Liver (tissue), 8 donors: ENCODE measurements at regions not wholly inside any gene's neighbourhood (a gene's known extent, or its start where the extent isn't known, plus 50 kb on each side); places are given as distances from the start of the nearest gene placed in this dataset.
A peak's percentile ranks its signal among the peaks of the same experiment; 100 is the strongest.

Source experiments
- DNase-seq: peaks from one replicate; pipeline ENCODE4 v3.0.0-alpha.2; 2017; ENCODE audit warnings: low spot score
- H3K27ac ChIP-seq, 2 donors: one replicate each; pipeline ENCODE4 v1.7.0; 2013; ENCODE audit warnings: inconsistent platforms in 2 of 2, low read length in 2 of 2, control low read depth in 1 of 2, low read depth in 1 of 2, mild to moderate bottlenecking in 1 of 2
- H3K27me3 ChIP-seq, 4 donors: one replicate each; pipeline versions ENCODE4 v1.6.1 to v1.7.0; 2013; ENCODE audit warnings: low read length in 3 of 4, inconsistent platforms in 1 of 4, mild to moderate bottlenecking in 1 of 4, moderate library complexity in 1 of 4; ENCODE audit not compliant: control insufficient read depth in 4 of 4, insufficient read depth in 4 of 4
- H3K36me3 ChIP-seq, 4 donors: one replicate each; pipeline versions ENCODE4 v1.6.1 to v1.7.0; 2013; ENCODE audit warnings: low read length in 3 of 4, mild to moderate bottlenecking in 3 of 4, low read depth in 1 of 4, moderate library complexity in 1 of 4; ENCODE audit not compliant: control insufficient read depth in 4 of 4, insufficient read depth in 3 of 4
- H3K4me1 ChIP-seq, 4 donors: one replicate each; pipeline versions ENCODE4 v1.6.1 to v1.7.0; 2013; ENCODE audit warnings: low read length in 3 of 4, mild to moderate bottlenecking in 3 of 4, moderate library complexity in 1 of 4; ENCODE audit not compliant: control insufficient read depth in 4 of 4, insufficient read depth in 4 of 4
- H3K4me3 ChIP-seq, 3 donors: one replicate each; pipeline versions ENCODE4 v1.6.1 to v1.7.0; 2013; ENCODE audit warnings: low read length in 3 of 3, control low read depth in 1 of 3, low read depth in 1 of 3, mild to moderate bottlenecking in 1 of 3
- H3K9ac ChIP-seq, 2 donors: one replicate each; pipeline ENCODE4 v1.7.0; 2013; ENCODE audit warnings: low read length in 2 of 2, mild to moderate bottlenecking in 2 of 2, moderate library complexity in 2 of 2, control low read depth in 1 of 2, low read depth in 1 of 2
- H3K9me3 ChIP-seq, 4 donors: one replicate each; pipeline versions ENCODE4 v1.6.1 to v1.7.0; 2013; ENCODE audit warnings: low read length in 3 of 4; ENCODE audit not compliant: control insufficient read depth in 4 of 4
- ATF3 ChIP-seq: IDR thresholded peaks from 2 replicates; pipeline ENCODE4 v1.6.1; 2016; ENCODE audit warnings: antibody characterized with exemption
- CTCF ChIP-seq: fragments of 150-350 bp; IDR thresholded peaks from 2 replicates; pipeline ENCODE4 v1.5.1; 2017; ENCODE audit warnings: improper control_type of control experiment, low read depth, low read length; ENCODE audit not compliant: missing input control
- EGR1 ChIP-seq, 2 donors: IDR thresholded peaks; 2 replicates each; pipeline ENCODE4 v1.6.1; 2016 to 2018; ENCODE audit warnings: antibody characterized with exemption in 2 of 2, low read depth in 2 of 2
- FOXA2 ChIP-seq: IDR thresholded peaks from 2 replicates; pipeline ENCODE4 v1.6.1; 2016; ENCODE audit warnings: antibody characterized with exemption
- GABPA ChIP-seq, 2 donors: IDR thresholded peaks in 1 of 2; conservative IDR thresholded peaks in 1 of 2; 2 replicates each; pipeline ENCODE4 v1.6.1; 2016; ENCODE audit warnings: antibody characterized with exemption in 2 of 2, mild to moderate bottlenecking in 1 of 2, moderate library complexity in 1 of 2
- HNF4A ChIP-seq, 2 donors: conservative IDR thresholded peaks; 2 replicates each; pipeline ENCODE4 v1.6.1; 2016; ENCODE audit warnings: antibody characterized with exemption in 2 of 2, mild to moderate bottlenecking in 2 of 2
- JUND ChIP-seq, 2 donors: IDR thresholded peaks; 2 replicates each; pipeline ENCODE4 v1.6.1; 2016; ENCODE audit warnings: antibody characterized with exemption in 2 of 2
- NR2F2 ChIP-seq: IDR thresholded peaks from 2 replicates; pipeline ENCODE4 v1.6.1; 2016; ENCODE audit warnings: antibody characterized with exemption
- RAD21 ChIP-seq, 2 donors: IDR thresholded peaks; 2 replicates each; pipeline ENCODE4 v1.6.1; 2016; ENCODE audit warnings: antibody characterized with exemption in 2 of 2, mild to moderate bottlenecking in 2 of 2
- RXRA ChIP-seq, 2 donors: IDR thresholded peaks; 2 replicates each; pipeline ENCODE4 v1.6.1; 2017 to 2018; ENCODE audit warnings: antibody characterized with exemption in 2 of 2, mild to moderate bottlenecking in 1 of 2
- SP1 ChIP-seq: IDR thresholded peaks from 2 replicates; pipeline ENCODE4 v1.6.1; 2018; ENCODE audit warnings: antibody characterized with exemption, mild to moderate bottlenecking
- TAF1 ChIP-seq: conservative IDR thresholded peaks from 2 replicates; pipeline ENCODE4 v1.6.1; 2016; ENCODE audit warnings: antibody characterized with exemption, mild to moderate bottlenecking
- YY1 ChIP-seq: IDR thresholded peaks from 2 replicates; pipeline ENCODE4 v1.6.1; 2016; ENCODE audit warnings: antibody characterized with exemption, mild to moderate bottlenecking
- WGBS: extraction: QIAGEN DNeasy Blood & Tissue Kit; methylation state at CpG from one replicate; pipeline ENCODE4 v1.1.7; 2013; 5-methylcytosine and 5-hydroxymethylcytosine counted together
- TF ChIP-seq, protein P1 (sequence below): IDR thresholded peaks from 2 replicates; pipeline ENCODE4 v1.6.1; 2016; ENCODE audit warnings: antibody characterized with exemption, mild to moderate bottlenecking
- TF ChIP-seq, protein P2 (sequence below): IDR thresholded peaks from 2 replicates; pipeline ENCODE4 v1.6.1; 2016; ENCODE audit warnings: antibody characterized with exemption
- TF ChIP-seq, protein P3 (sequence below): IDR thresholded peaks from 2 replicates; pipeline ENCODE4 v1.6.1; 2016; ENCODE audit warnings: antibody characterized with exemption
- donor health status: healthy.
- donor health status: healthy.
- donor health status: healthy.
- donor health status: healthy.
- donor health status: healthy.

GRCh38 chr7:128161466-128162125, 79.5 kb upstream of the LEP start:
- no peak for DNase-seq
- WGBS = 86% methylated on average over 7 of the region's 7 CpGs
- H3K27me3 ChIP-seq = peaks cover 0 to 10% (median 6%) of the 10 kb centered on the region in 4 donors
- H3K9ac ChIP-seq = no peak overlapping the region
- H3K36me3 ChIP-seq = no peaks in the 10 kb centered on the region
- no peak overlapping the region for H3K4me3 ChIP-seq
- H3K9me3 ChIP-seq = no peaks in the 10 kb centered on the region
- TF ChIP-seq EGR1 (IDR thresholded peaks at IDR 0.05; ENCODE audit: low read depth in 2 of 2) (no peak), YY1 (no peak), JUND (IDR thresholded peaks at IDR 0.05) (no peak), SP1 (no peak), NR2F2 (no peak), ATF3 (no peak), GABPA (IDR thresholded peaks at IDR 0.05 in 1 of 2, conservative IDR thresholded peaks at IDR 0.05 in 1 of 2) (no peak), RXRA (IDR thresholded peaks at IDR 0.05) (no peak), RAD21 (IDR thresholded peaks at IDR 0.05) (no peak), CTCF (no peak), HNF4A (conservative IDR thresholded peaks at IDR 0.05) (no peak), FOXA2 (no peak), TAF1 (no peak)
- TF ChIP-seq, protein P1, sequence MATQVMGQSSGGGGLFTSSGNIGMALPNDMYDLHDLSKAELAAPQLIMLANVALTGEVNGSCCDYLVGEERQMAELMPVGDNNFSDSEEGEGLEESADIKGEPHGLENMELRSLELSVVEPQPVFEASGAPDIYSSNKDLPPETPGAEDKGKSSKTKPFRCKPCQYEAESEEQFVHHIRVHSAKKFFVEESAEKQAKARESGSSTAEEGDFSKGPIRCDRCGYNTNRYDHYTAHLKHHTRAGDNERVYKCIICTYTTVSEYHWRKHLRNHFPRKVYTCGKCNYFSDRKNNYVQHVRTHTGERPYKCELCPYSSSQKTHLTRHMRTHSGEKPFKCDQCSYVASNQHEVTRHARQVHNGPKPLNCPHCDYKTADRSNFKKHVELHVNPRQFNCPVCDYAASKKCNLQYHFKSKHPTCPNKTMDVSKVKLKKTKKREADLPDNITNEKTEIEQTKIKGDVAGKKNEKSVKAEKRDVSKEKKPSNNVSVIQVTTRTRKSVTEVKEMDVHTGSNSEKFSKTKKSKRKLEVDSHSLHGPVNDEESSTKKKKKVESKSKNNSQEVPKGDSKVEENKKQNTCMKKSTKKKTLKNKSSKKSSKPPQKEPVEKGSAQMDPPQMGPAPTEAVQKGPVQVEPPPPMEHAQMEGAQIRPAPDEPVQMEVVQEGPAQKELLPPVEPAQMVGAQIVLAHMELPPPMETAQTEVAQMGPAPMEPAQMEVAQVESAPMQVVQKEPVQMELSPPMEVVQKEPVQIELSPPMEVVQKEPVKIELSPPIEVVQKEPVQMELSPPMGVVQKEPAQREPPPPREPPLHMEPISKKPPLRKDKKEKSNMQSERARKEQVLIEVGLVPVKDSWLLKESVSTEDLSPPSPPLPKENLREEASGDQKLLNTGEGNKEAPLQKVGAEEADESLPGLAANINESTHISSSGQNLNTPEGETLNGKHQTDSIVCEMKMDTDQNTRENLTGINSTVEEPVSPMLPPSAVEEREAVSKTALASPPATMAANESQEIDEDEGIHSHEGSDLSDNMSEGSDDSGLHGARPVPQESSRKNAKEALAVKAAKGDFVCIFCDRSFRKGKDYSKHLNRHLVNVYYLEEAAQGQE = no peak
- TF ChIP-seq, protein P2, sequence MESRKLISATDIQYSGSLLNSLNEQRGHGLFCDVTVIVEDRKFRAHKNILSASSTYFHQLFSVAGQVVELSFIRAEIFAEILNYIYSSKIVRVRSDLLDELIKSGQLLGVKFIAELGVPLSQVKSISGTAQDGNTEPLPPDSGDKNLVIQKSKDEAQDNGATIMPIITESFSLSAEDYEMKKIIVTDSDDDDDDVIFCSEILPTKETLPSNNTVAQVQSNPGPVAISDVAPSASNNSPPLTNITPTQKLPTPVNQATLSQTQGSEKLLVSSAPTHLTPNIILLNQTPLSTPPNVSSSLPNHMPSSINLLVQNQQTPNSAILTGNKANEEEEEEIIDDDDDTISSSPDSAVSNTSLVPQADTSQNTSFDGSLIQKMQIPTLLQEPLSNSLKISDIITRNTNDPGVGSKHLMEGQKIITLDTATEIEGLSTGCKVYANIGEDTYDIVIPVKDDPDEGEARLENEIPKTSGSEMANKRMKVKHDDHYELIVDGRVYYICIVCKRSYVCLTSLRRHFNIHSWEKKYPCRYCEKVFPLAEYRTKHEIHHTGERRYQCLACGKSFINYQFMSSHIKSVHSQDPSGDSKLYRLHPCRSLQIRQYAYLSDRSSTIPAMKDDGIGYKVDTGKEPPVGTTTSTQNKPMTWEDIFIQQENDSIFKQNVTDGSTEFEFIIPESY = no peak
- peaks cover 1 to 4% (median 3%) of the 10 kb centered on the region in 4 donors for H3K4me1 ChIP-seq
- H3K27ac ChIP-seq = no peak overlapping the region

GRCh38 chr7:128162666-128163065, 78.4 kb upstream of the LEP start:
- peak; percentile 12 for DNase-seq
- Histone ChIP-seq H3K27ac (no peak overlapping the region), H3K9me3 (no peaks in the 10 kb centered on the region), H3K36me3 (no peaks in the 10 kb centered on the region), H3K9ac (no peak overlapping the region), H3K27me3 (peaks cover 0 to 10% (median 6%) of the 10 kb centered on the region in 4 donors), H3K4me3 (no peak overlapping the region), H3K4me1 (peaks cover 8 to 14% (median 12%) of the 10 kb centered on the region in 4 donors)
- TF ChIP-seq ATF3 (no peak), YY1 (no peak), NR2F2 (no peak), JUND (IDR thresholded peaks at IDR 0.05) (no peak), TAF1 (no peak), EGR1 (IDR thresholded peaks at IDR 0.05; ENCODE audit: low read depth in 2 of 2) (no peak)
- TF ChIP-seq, protein P3, sequence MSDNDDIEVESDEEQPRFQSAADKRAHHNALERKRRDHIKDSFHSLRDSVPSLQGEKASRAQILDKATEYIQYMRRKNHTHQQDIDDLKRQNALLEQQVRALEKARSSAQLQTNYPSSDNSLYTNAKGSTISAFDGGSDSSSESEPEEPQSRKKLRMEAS = no peak
- TF ChIP-seq, protein P2 = no peak
- WGBS = 67% methylated on average over 2 of the region's 2 CpGs
